Astrocyte (in vitro differentiated cells and primary cell): ENCODE measurements at regions not wholly inside any gene's neighbourhood (a gene's known extent, or its start where the extent isn't known, plus 50 kb on each side); places are given as distances from the start of the nearest gene placed in this dataset.
A peak's percentile ranks its signal among the peaks of the same experiment; 100 is the strongest.

Experiments
- DNase-seq: peaks from one replicate; pipeline ENCODE4 v3.0.0-alpha.2; 2010; ENCODE audit warnings: low read depth
- FAIRE-seq: peaks from 2 replicates; lab custom pipeline; 2011; peaks lifted over from hg19 to GRCh38; lab: Jason Lieb, UNC
- H2AFZ ChIP-seq: 2 replicates; pipeline ENCODE4 v1.6.0; 2012; ENCODE audit warnings: low read depth, low read length, inconsistent platforms
- H3K27ac ChIP-seq: 2 replicates; pipeline ENCODE4 v1.5.1; 2011; ENCODE audit warnings: low read depth, low read length, inconsistent platforms
- H3K27me3 ChIP-seq: 2 replicates; pipeline ENCODE4 v1.6.0; 2011; ENCODE audit warnings: low read length, inconsistent platforms; ENCODE audit not compliant: insufficient read depth
- H3K36me3 ChIP-seq: 2 replicates; pipeline ENCODE4 v1.5.1; 2011; ENCODE audit warnings: low read length, inconsistent platforms; ENCODE audit not compliant: insufficient read depth
- H3K4me1 ChIP-seq: 2 replicates; pipeline ENCODE4 v1.5.1; 2011; ENCODE audit warnings: low read length, inconsistent platforms; ENCODE audit not compliant: insufficient read depth
- H3K4me2 ChIP-seq: 2 replicates; pipeline ENCODE4 v1.6.0; 2012; ENCODE audit warnings: low read length, inconsistent platforms
- H3K4me3 ChIP-seq: 2 replicates; pipeline ENCODE4 v1.5.1; 2011; ENCODE audit warnings: low read depth, mild to moderate bottlenecking, low read length, inconsistent platforms; ENCODE audit not compliant: insufficient read depth
- H3K79me2 ChIP-seq: 2 replicates; pipeline ENCODE4 v1.6.0; 2012; ENCODE audit warnings: mild to moderate bottlenecking, low read length, inconsistent platforms; ENCODE audit not compliant: insufficient read depth
- H3K9ac ChIP-seq: 2 replicates; pipeline ENCODE4 v1.6.0; 2012; ENCODE audit warnings: mild to moderate bottlenecking, low read length, inconsistent platforms
- H3K9me3 ChIP-seq: 2 replicates; pipeline ENCODE4 v1.5.1; 2012; ENCODE audit warnings: low read depth, mild to moderate bottlenecking, low read length, inconsistent platforms; ENCODE audit not compliant: insufficient read depth
- H4K20me1 ChIP-seq: 2 replicates; pipeline ENCODE4 v1.6.0; 2012; ENCODE audit warnings: low read length, inconsistent platforms; ENCODE audit not compliant: insufficient read depth
- H3K27ac Mint-ChIP-seq: one replicate; pipeline ENCODE4 v1.8.0; 2021; ENCODE audit warnings: mild to moderate bottlenecking, mixed read lengths; ENCODE audit not compliant: unreplicated experiment
- H3K27me3 Mint-ChIP-seq: one replicate; pipeline ENCODE4 v1.8.0; 2021; ENCODE audit warnings: low read depth, mixed read lengths; ENCODE audit not compliant: unreplicated experiment
- H3K36me3 Mint-ChIP-seq: one replicate; pipeline ENCODE4 v1.8.0; 2021; ENCODE audit warnings: low read depth, mixed read lengths; ENCODE audit not compliant: unreplicated experiment
- H3K4me1 Mint-ChIP-seq: one replicate; pipeline ENCODE4 v1.8.0; 2021; ENCODE audit warnings: low read depth, mixed read lengths; ENCODE audit not compliant: unreplicated experiment
- H3K4me3 Mint-ChIP-seq: one replicate; pipeline ENCODE4 v1.8.0; 2021; ENCODE audit warnings: mild to moderate bottlenecking, moderate library complexity, mixed read lengths; ENCODE audit not compliant: unreplicated experiment
- H3K9me3 Mint-ChIP-seq: one replicate; pipeline ENCODE4 v1.8.0; 2021; ENCODE audit warnings: mild to moderate bottlenecking, mixed read lengths; ENCODE audit not compliant: unreplicated experiment
- CTCF ChIP-seq: IDR thresholded peaks from 2 replicates; pipeline ENCODE4 v1.5.1; 2011; ENCODE audit warnings: low read depth, mild to moderate bottlenecking, inconsistent platforms, low read length, moderate library complexity; ENCODE audit not compliant: insufficient read depth
- EZH2 ChIP-seq: IDR thresholded peaks from 2 replicates; pipeline ENCODE4 v1.6.1; 2012; ENCODE audit warnings: mild to moderate bottlenecking, low read length, inconsistent platforms; ENCODE audit not compliant: insufficient read depth

GRCh38 chr13:34371645-34372395 is 553.9 kb downstream of the RFC3 start:
- H3K4me3 ChIP-seq: no peak overlapping the region
- no peaks in the 10 kb centered on the region for H3K36me3 ChIP-seq
- no peaks in the 10 kb centered on the region for H4K20me1 ChIP-seq
- Mint-ChIP-seq H3K4me3 (no peak overlapping the region), H3K27me3 (no peaks in the 10 kb centered on the region), H3K27ac (no peak overlapping the region), H3K4me1 (peaks cover 7% of the 10 kb centered on the region), H3K9me3 (peaks cover 3% of the 10 kb centered on the region), H3K36me3 (no peaks in the 10 kb centered on the region)
- H3K9ac ChIP-seq: no peak overlapping the region
- DNase-seq (no peak), FAIRE-seq (no peak)
- no peak for TF ChIP-seq CTCF
- no peak for TF ChIP-seq EZH2
- no peaks in the 10 kb centered on the region for H3K79me2 ChIP-seq
- no peaks in the 10 kb centered on the region for H3K27me3 ChIP-seq
- H3K4me1 ChIP-seq: peaks cover 2% of the 10 kb centered on the region
- no peak overlapping the region for H2AFZ ChIP-seq
- H3K27ac ChIP-seq: no peak overlapping the region
- H3K4me2 ChIP-seq: no peak overlapping the region
- H3K9me3 ChIP-seq: no peaks in the 10 kb centered on the region

- peaks cover 7% of the 10 kb centered on the region for H3K4me1 Mint-ChIP-seq
- FAIRE-seq (no peak), DNase-seq (peak; percentile 37)
- no peaks in the 10 kb centered on the region for H3K9me3 Mint-ChIP-seq
- Histone ChIP-seq H3K4me1 (peaks cover 2% of the 10 kb centered on the region), H3K4me3 (no peak overlapping the region), H3K9ac (no peak overlapping the region), H2AFZ (no peak overlapping the region), H4K20me1 (no peaks in the 10 kb centered on the region), H3K9me3 (no peaks in the 10 kb centered on the region), H3K36me3 (no peaks in the 10 kb centered on the region), H3K27ac (no peak overlapping the region), H3K79me2 (no peaks in the 10 kb centered on the region), H3K4me2 (no peak overlapping the region), H3K27me3 (no peaks in the 10 kb centered on the region)
- H3K4me3 Mint-ChIP-seq: no peak overlapping the region
- H3K36me3 Mint-ChIP-seq: no peaks in the 10 kb centered on the region
- no peak overlapping the region for H3K27ac Mint-ChIP-seq
- TF ChIP-seq EZH2 (no peak), CTCF (no peak)
- H3K27me3 Mint-ChIP-seq: no peaks in the 10 kb centered on the region
Observed at GRCh38 chr13:34372581-34372980, 554.6 kb downstream of the RFC3 start.

- TF ChIP-seq CTCF (no peak), EZH2 (no peak)
- Histone ChIP-seq H3K9ac (no peak overlapping the region), H3K9me3 (no peaks in the 10 kb centered on the region), H3K36me3 (no peaks in the 10 kb centered on the region), H3K4me1 (no peaks in the 10 kb centered on the region), H3K79me2 (no peaks in the 10 kb centered on the region), H2AFZ (no peak overlapping the region), H3K4me2 (no peak overlapping the region), H3K27me3 (no peaks in the 10 kb centered on the region), H3K27ac (no peak overlapping the region), H4K20me1 (no peaks in the 10 kb centered on the region), H3K4me3 (no peak overlapping the region)
- Mint-ChIP-seq H3K27ac (no peak overlapping the region), H3K9me3 (no peaks in the 10 kb centered on the region), H3K27me3 (no peaks in the 10 kb centered on the region), H3K4me3 (no peak overlapping the region), H3K4me1 (peaks cover 4% of the 10 kb centered on the region), H3K36me3 (no peaks in the 10 kb centered on the region)
- DNase-seq: no peak
- FAIRE-seq: no peak
Observed at GRCh38 chr13:34376483-34376882, 558.5 kb downstream of the RFC3 start.
